ENCODE measurements at regions not wholly inside any gene's neighbourhood (a gene's known extent, or its start where the extent isn't known, plus 50 kb on each side); places are given as distances from the start of the nearest gene placed in this dataset.

GRCh38 chr6:81682235-81682795 lies 70.2 kb downstream of the TENT5A start:
- DNase-seq (ENCODE audit: low spot score) = no peak
- no peak for TF ChIP-seq CTCF (IDR thresholded peaks at IDR 0.05; ENCODE audit: extremely low read depth, missing control alignments)

- no peak for TF ChIP-seq CTCF (IDR thresholded peaks at IDR 0.05; ENCODE audit: extremely low read depth, missing control alignments)
- no peak for DNase-seq (ENCODE audit: low spot score)
Measured at GRCh38 chr6:81669445-81669844, 83.0 kb downstream of the TENT5A start.

- DNase-seq (ENCODE audit: low spot score) = no peak
- no peak for TF ChIP-seq CTCF (IDR thresholded peaks at IDR 0.05; ENCODE audit: extremely low read depth, missing control alignments)
Measured at GRCh38 chr6:81668615-81669047, 83.8 kb downstream of the TENT5A start.

- DNase-seq (ENCODE audit: low spot score) = no peak
- no peak for TF ChIP-seq CTCF (IDR thresholded peaks at IDR 0.05; ENCODE audit: extremely low read depth, missing control alignments)
Measured at GRCh38 chr6:81666481-81666880, 86.0 kb downstream of the TENT5A start.

GRCh38 chr6:81656231-81656630 lies 96.2 kb downstream of the TENT5A start:
- no peak for DNase-seq (ENCODE audit: low spot score)
- no peak for TF ChIP-seq CTCF (IDR thresholded peaks at IDR 0.05; ENCODE audit: extremely low read depth, missing control alignments)

- TF ChIP-seq CTCF (IDR thresholded peaks at IDR 0.05; ENCODE audit: extremely low read depth, missing control alignments) = no peak
- DNase-seq (ENCODE audit: low spot score) = no peak
Measured at GRCh38 chr6:81655696-81656095, 96.8 kb downstream of the TENT5A start.

- no peak for DNase-seq (ENCODE audit: low spot score)
- TF ChIP-seq CTCF (IDR thresholded peaks at IDR 0.05; ENCODE audit: extremely low read depth, missing control alignments) = no peak
Measured at GRCh38 chr6:81648502-81648901, 104.0 kb downstream of the TENT5A start.

Data from GM20000 (cell line).